Activated naive CD8-positive, alpha-beta T cell treated with anti-CD3 and anti-CD28 coated beads, Interleukin-2, amount 10 ng/mL, durations not matched to agents 7 days and 5 days (primary cell): ENCODE measurements at regions not wholly inside any gene's neighbourhood (a gene's known extent, or its start where the extent isn't known, plus 50 kb on each side); places are given as distances from the start of the nearest gene placed in this dataset.

Experiments
- ATAC-seq: fragments of 150-1000 bp; cut with Tn5 transposase; one replicate; pipeline ENCODE4 v1.10.0; 2021; ENCODE audit warnings: low read depth, moderate library complexity
- POLR2A ChIA-PET: fragments of 350-600 bp; sonication (Branson Sonifier 250); formaldehyde crosslinking; loops from one replicate; lab custom pipeline; 2021; ENCODE audit warnings: antibody characterized with exemption; lab: Charles Lee
- DNase-seq: peaks from one replicate; pipeline ENCODE4 v3.0.0; 2021
- H3K27ac Mint-ChIP-seq: one replicate; pipeline ENCODE4 v1.8.0; 2022; ENCODE audit warnings: mild to moderate bottlenecking, mixed read lengths
- H3K27me3 Mint-ChIP-seq: one replicate; pipeline ENCODE4 v1.8.0; 2022; ENCODE audit warnings: mild to moderate bottlenecking, moderate library complexity, mixed read lengths
- H3K36me3 Mint-ChIP-seq: one replicate; pipeline ENCODE4 v1.8.0; 2021; ENCODE audit warnings: mild to moderate bottlenecking, mixed read lengths
- H3K4me1 Mint-ChIP-seq: one replicate; pipeline ENCODE4 v1.8.0; 2021; ENCODE audit warnings: mixed read lengths
- H3K4me3 Mint-ChIP-seq: one replicate; pipeline ENCODE4 v1.8.0; 2022; ENCODE audit warnings: mild to moderate bottlenecking, moderate library complexity, mixed read lengths
- H3K9me3 Mint-ChIP-seq: one replicate; pipeline ENCODE4 v1.8.0; 2021; ENCODE audit warnings: mixed read lengths

- Mint-ChIP-seq H3K27ac (no peak overlapping the region), H3K9me3 (no peaks in the 10 kb centered on the region), H3K4me3 (no peak overlapping the region), H3K4me1 (no peaks in the 10 kb centered on the region), H3K27me3 (peaks cover 3% of the 10 kb centered on the region), H3K36me3 (no peaks in the 10 kb centered on the region)
- no peak for ATAC-seq
- POLR2A ChIA-PET = no interaction called here
- no peak for DNase-seq
Observed at GRCh38 chr3:3705090-3705775, 94.0 kb upstream of the LRRN1 start.

- ATAC-seq (no peak), DNase-seq (no peak)
- H3K4me1 Mint-ChIP-seq = no peaks in the 10 kb centered on the region
- POLR2A ChIA-PET = no interaction called here
- H3K4me3 Mint-ChIP-seq = no peak overlapping the region
- H3K27me3 Mint-ChIP-seq = no peaks in the 10 kb centered on the region
- H3K27ac Mint-ChIP-seq = no peak overlapping the region
- peaks cover 3% of the 10 kb centered on the region for H3K9me3 Mint-ChIP-seq
- peaks cover 2% of the 10 kb centered on the region for H3K36me3 Mint-ChIP-seq
Observed at GRCh38 chr3:3701949-3702348, 97.3 kb upstream of the LRRN1 start.

- DNase-seq (no peak), ATAC-seq (no peak)
- Mint-ChIP-seq H3K4me3 (no peak overlapping the region), H3K36me3 (peaks cover 2% of the 10 kb centered on the region), H3K9me3 (peaks cover 4% of the 10 kb centered on the region), H3K27me3 (no peaks in the 10 kb centered on the region), H3K27ac (no peak overlapping the region), H3K4me1 (no peaks in the 10 kb centered on the region)
- POLR2A ChIA-PET = no interaction called here
Observed at GRCh38 chr3:3699816-3700633, 99.2 kb upstream of the LRRN1 start.

- H3K4me1 Mint-ChIP-seq = no peaks in the 10 kb centered on the region
- H3K36me3 Mint-ChIP-seq = peaks cover 2% of the 10 kb centered on the region
- POLR2A ChIA-PET = no interaction called here
- no peak overlapping the region for H3K27ac Mint-ChIP-seq
- ATAC-seq (no peak), DNase-seq (no peak)
- peaks cover 4% of the 10 kb centered on the region for H3K9me3 Mint-ChIP-seq
- H3K4me3 Mint-ChIP-seq = no peak overlapping the region
- H3K27me3 Mint-ChIP-seq = no peaks in the 10 kb centered on the region
Observed at GRCh38 chr3:3699407-3699806, 99.8 kb upstream of the LRRN1 start.

- ATAC-seq = no peak
- POLR2A ChIA-PET = no interaction called here
- no peak overlapping the region for H3K4me3 Mint-ChIP-seq
Observed at GRCh38 chr3:3696345-3696744, 102.9 kb upstream of the LRRN1 start.

GRCh38 chr3:3693593-3693992 lies 105.6 kb upstream of the LRRN1 start:
- ATAC-seq = no peak
- Mint-ChIP-seq H3K27me3 (no peaks in the 10 kb centered on the region), H3K4me3 (no peak overlapping the region), H3K27ac (no peak overlapping the region), H3K4me1 (no peaks in the 10 kb centered on the region), H3K36me3 (no peaks in the 10 kb centered on the region), H3K9me3 (peaks cover 2% of the 10 kb centered on the region)
- DNase-seq = no peak
- POLR2A ChIA-PET = no interaction called here

More at GRCh38 chr3:3696345-3696744, 102.9 kb upstream of the LRRN1 start:
- Mint-ChIP-seq H3K4me1 (no peaks in the 10 kb centered on the region), H3K27me3 (no peaks in the 10 kb centered on the region), H3K9me3 (peaks cover 4% of the 10 kb centered on the region), H3K27ac (no peak overlapping the region), H3K36me3 (peaks cover 2% of the 10 kb centered on the region)
- DNase-seq = no peak

GRCh38 chr3:3689601-3690375 lies 109.4 kb upstream of the LRRN1 start:
- H3K4me1 Mint-ChIP-seq = no peaks in the 10 kb centered on the region
- ATAC-seq (no peak), DNase-seq (no peak)
- POLR2A ChIA-PET = no interaction called here
- H3K27me3 Mint-ChIP-seq = no peaks in the 10 kb centered on the region
- no peak overlapping the region for H3K27ac Mint-ChIP-seq
- no peaks in the 10 kb centered on the region for H3K9me3 Mint-ChIP-seq
- H3K4me3 Mint-ChIP-seq = no peak overlapping the region
- H3K36me3 Mint-ChIP-seq = no peaks in the 10 kb centered on the region

GRCh38 chr3:3686907-3687648 lies 112.2 kb upstream of the LRRN1 start:
- H3K4me3 Mint-ChIP-seq = no peak overlapping the region

GRCh38 chr3:3685721-3686120 lies 113.5 kb upstream of the LRRN1 start:
- POLR2A ChIA-PET = no interaction called here
- ATAC-seq (no peak), DNase-seq (no peak)
- Mint-ChIP-seq H3K4me1 (no peaks in the 10 kb centered on the region), H3K9me3 (no peaks in the 10 kb centered on the region), H3K36me3 (no peaks in the 10 kb centered on the region), H3K27ac (no peak overlapping the region), H3K27me3 (no peaks in the 10 kb centered on the region), H3K4me3 (no peak overlapping the region)

More at GRCh38 chr3:3686907-3687648, 112.2 kb upstream of the LRRN1 start:
- Mint-ChIP-seq H3K36me3 (no peaks in the 10 kb centered on the region), H3K4me1 (no peaks in the 10 kb centered on the region), H3K9me3 (no peaks in the 10 kb centered on the region), H3K27ac (no peak overlapping the region), H3K27me3 (no peaks in the 10 kb centered on the region)
- POLR2A ChIA-PET = no interaction called here
- ATAC-seq = no peak
- no peak for DNase-seq

- Mint-ChIP-seq H3K4me1 (no peaks in the 10 kb centered on the region), H3K4me3 (no peak overlapping the region), H3K9me3 (peaks cover 2% of the 10 kb centered on the region), H3K36me3 (peaks cover 1% of the 10 kb centered on the region), H3K27me3 (no peaks in the 10 kb centered on the region), H3K27ac (no peak overlapping the region)
- ATAC-seq (no peak), DNase-seq (no peak)
- POLR2A ChIA-PET = no interaction called here
Observed at GRCh38 chr3:3683261-3683660, 116.0 kb upstream of the LRRN1 start.

- peaks cover 1% of the 10 kb centered on the region for H3K36me3 Mint-ChIP-seq
- ATAC-seq (no peak), DNase-seq (no peak)
- peaks cover 3% of the 10 kb centered on the region for H3K9me3 Mint-ChIP-seq
- H3K4me3 Mint-ChIP-seq = no peak overlapping the region
- no peaks in the 10 kb centered on the region for H3K4me1 Mint-ChIP-seq
- no peak overlapping the region for H3K27ac Mint-ChIP-seq
- POLR2A ChIA-PET = no interaction called here
- no peaks in the 10 kb centered on the region for H3K27me3 Mint-ChIP-seq
Observed at GRCh38 chr3:3675801-3676200, 123.4 kb upstream of the LRRN1 start.

GRCh38 chr3:3675186-3675585 lies 124.0 kb upstream of the LRRN1 start:
- H3K9me3 Mint-ChIP-seq = peaks cover 5% of the 10 kb centered on the region
- DNase-seq (no peak), ATAC-seq (no peak)
- POLR2A ChIA-PET = no interaction called here
- H3K27me3 Mint-ChIP-seq = no peaks in the 10 kb centered on the region
- H3K4me1 Mint-ChIP-seq = no peaks in the 10 kb centered on the region
- H3K27ac Mint-ChIP-seq = no peak overlapping the region
- H3K4me3 Mint-ChIP-seq = no peak overlapping the region
- peaks cover 1% of the 10 kb centered on the region for H3K36me3 Mint-ChIP-seq

- POLR2A ChIA-PET = no interaction called here
- Mint-ChIP-seq H3K4me1 (peaks cover 4% of the 10 kb centered on the region), H3K9me3 (peaks cover 3% of the 10 kb centered on the region), H3K4me3 (no peak overlapping the region), H3K36me3 (no peaks in the 10 kb centered on the region), H3K27me3 (peaks cover 4% of the 10 kb centered on the region), H3K27ac (no peak overlapping the region)
- DNase-seq (no peak), ATAC-seq (no peak)
Observed at GRCh38 chr3:3666664-3667063, 132.6 kb upstream of the LRRN1 start.
